Fibroblast of the aortic adventitia (primary cell): ENCODE measurements at regions not wholly inside any gene's neighbourhood (a gene's known extent, or its start where the extent isn't known, plus 50 kb on each side); places are given as distances from the start of the nearest gene placed in this dataset.

ENCODE experiments used
- DNase-seq: peaks from one replicate; pipeline ENCODE4 v3.0.0-alpha.2; 2010; ENCODE audit warnings: low read depth
- H3K4me3 ChIP-seq: 2 replicates; pipeline ENCODE4 v1.5.1; 2011; ENCODE audit warnings: low read depth, mild to moderate bottlenecking, control low read depth, low read length, moderate library complexity
- TF ChIP-seq, protein P1 (sequence below): IDR thresholded peaks from 2 replicates; pipeline ENCODE4 v1.5.1; 2011; ENCODE audit warnings: mild to moderate bottlenecking, low read length, control low read depth, inconsistent platforms; ENCODE audit not compliant: insufficient read depth

DNA sequence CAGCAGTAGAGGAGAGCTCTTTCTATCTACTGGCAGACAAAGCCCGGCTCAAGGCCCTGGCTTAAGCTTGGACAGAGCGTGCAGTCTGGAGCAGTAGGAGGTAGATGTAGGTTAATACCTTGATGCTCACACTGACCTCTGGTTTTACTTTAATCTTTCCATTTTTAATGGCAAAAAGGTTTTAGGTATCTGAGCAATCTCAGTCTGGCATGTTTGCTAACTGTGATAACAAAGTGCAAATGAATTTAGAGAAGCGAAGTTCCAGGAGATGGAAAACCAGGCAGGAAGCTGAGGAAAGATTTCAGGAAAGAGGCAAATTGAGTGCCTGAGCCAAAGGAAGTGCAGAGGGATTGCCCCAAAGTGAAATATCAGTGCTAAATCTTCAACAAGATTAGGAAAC, 356.6 kb downstream of the FOXO1 start:
- DNase-seq, result no peak
- H3K4me3 ChIP-seq, result no peak overlapping the region
- TF ChIP-seq, protein P1, sequence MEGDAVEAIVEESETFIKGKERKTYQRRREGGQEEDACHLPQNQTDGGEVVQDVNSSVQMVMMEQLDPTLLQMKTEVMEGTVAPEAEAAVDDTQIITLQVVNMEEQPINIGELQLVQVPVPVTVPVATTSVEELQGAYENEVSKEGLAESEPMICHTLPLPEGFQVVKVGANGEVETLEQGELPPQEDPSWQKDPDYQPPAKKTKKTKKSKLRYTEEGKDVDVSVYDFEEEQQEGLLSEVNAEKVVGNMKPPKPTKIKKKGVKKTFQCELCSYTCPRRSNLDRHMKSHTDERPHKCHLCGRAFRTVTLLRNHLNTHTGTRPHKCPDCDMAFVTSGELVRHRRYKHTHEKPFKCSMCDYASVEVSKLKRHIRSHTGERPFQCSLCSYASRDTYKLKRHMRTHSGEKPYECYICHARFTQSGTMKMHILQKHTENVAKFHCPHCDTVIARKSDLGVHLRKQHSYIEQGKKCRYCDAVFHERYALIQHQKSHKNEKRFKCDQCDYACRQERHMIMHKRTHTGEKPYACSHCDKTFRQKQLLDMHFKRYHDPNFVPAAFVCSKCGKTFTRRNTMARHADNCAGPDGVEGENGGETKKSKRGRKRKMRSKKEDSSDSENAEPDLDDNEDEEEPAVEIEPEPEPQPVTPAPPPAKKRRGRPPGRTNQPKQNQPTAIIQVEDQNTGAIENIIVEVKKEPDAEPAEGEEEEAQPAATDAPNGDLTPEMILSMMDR, result no peak

DNA sequence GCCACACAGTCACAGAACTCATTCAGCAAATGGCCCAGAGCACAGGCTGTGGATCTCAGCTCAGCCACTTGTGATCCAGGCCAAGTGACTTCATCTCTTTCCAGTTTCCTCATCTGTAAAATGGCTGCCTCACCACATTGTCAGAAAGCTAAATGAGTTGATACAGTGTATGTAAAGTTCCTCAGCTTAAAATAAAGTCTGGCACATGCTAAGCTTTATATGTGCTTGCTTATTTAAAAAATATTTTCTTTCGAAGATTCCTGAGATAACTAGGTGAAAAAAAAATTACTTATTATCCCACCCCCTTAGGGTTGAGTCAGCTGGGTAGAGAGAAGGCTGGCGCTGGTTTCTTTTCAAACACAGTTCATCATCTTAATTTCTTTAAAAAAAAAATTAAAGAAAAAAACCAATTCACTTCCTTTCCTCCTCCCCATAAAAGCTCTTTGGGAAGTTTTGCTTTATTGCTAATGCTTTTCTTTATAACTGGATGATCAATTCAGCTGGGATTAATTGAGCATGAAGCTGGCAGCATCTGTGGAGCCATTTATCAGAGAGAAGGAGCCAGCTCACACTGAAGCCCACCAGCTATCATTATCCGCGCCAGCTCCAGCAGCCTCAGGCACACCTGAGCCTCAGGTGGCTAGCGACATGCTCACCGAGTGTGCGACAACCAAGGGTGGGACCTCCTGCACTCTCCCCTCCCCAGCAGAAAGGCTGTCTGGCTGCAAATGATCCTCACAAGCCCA, 354.9 kb downstream of the FOXO1 start:
- TF ChIP-seq, protein P1, result no peak
- H3K4me3 ChIP-seq, result no peak overlapping the region
- no peak for DNase-seq

DNA sequence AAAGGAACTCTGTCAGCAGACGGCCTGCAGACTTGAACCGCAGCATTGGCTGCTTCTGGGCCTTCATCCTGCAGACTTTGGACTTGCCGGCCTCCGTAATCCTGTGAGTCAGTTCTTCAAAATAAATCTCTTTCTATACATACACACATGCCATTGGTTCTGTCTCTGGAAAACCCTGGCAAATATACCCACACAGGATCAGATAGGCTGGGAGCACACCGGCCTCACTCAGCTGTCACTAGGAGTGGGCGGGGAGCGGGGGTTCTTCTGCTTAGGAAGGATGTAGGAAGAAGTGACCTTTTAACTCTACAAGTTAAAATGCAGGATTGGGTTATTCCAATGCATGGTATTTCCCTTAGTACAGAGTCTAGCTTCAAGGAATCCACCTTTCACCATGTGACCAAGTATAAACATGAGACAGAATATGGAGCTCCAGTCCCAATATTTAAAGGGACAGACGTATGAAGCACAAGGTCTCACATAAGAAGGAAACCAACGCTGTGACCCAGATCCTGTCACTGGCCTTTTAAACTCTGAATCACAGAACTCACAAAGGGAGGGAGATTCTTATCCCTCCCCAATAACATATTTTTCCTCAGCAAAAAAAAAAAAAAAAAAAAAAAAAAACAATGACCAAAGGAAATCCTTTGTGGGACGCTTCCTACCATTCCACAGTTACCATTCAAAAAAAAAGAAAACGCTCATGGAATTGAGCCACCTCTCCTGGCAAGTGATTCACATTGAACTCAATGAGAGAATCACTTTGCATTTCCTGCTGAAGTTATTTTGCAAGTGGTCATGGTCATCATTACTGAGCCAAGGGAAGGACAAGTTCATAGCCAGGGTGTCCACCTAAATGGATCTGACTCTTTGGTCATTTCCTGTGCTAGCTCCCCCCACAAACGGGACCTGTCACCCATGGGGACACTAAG, 352.9 kb downstream of the FOXO1 start:
- no peak overlapping the region for H3K4me3 ChIP-seq
- TF ChIP-seq, protein P1, result no peak
- DNase-seq, result peak; percentile 56

DNA sequence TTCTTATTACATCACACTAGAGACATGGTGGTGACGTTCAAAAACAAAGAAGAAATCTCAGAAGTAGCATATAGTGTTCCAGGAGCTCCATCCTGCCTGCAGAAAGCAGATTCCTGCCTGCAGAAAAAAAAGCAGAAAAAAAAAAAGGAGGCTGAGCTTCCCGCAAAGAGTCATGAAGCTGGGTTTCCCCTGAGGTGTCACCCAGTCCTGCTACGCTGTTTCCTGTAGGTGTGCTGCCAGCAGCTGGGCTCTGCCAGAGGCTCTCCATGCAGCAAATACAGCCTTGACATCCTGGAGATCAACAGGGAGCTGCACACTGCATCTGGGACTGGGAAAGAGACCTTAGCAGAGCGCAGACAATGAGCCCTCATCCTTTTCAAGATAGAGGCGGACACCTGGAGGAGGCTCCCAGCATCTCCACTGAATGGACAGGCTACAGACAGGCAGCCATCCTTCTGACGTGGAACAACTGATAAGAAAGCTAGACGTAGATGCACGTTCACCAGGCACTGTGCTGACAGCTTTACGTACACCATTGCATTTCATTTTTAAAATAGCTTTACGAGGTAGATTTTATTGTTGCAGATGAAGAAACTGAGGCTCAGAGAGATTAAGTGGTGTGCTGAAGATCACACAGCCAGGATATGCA, 350.9 kb downstream of the FOXO1 start:
- DNase-seq, result no peak
- H3K4me3 ChIP-seq, result no peak overlapping the region
- TF ChIP-seq, protein P1, result no peak

DNA sequence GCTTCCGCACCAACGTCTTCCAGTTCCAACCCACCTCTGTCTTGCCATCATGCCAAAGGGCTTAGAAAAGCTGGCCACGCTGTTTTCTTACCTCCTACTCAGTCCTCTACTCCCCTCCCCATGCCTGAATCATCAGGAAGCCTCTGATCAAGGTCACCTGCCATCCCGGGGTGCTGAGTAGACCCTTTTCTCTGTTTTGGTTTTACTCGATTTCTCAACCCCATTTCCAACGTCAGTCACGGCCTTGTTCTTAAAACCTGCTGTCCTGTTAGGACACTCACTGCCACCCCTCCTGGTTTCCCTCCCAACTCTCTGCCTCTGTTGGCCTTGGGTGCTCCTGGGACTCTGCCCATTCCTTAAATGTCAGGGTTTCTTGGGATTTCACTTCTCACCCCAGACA, 350.1 kb downstream of the FOXO1 start:
- DNase-seq, result no peak
- TF ChIP-seq, protein P1, result no peak
- H3K4me3 ChIP-seq, result no peak overlapping the region

DNA sequence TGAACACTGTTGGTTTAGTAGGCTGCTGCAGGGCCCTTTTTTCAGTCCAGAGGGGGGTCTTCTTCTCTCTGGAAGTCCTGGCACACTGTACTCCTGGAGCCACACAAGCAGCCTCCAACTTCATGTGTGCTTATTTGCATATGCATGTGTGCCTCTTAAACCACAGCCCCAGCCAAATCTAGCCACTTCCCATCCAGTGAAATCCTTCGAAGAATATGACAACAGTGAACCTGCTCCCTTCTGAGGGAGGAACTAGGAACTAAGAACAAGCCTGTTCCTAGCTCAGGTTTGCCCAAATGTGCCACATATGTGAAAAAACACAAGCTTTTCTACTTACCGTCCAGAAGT, 348.5 kb downstream of the FOXO1 start:
- TF ChIP-seq, protein P1, result no peak

More for the DNA sequence above, 348.5 kb downstream of the FOXO1 start:
- DNase-seq, result no peak
- no peak overlapping the region for H3K4me3 ChIP-seq
